ENCODE measurements at regions not wholly inside any gene's neighbourhood (a gene's known extent, or its start where the extent isn't known, plus 50 kb on each side); places are given as distances from the start of the nearest gene placed in this dataset.

- DNase-seq = peak; percentile 21
Observed at GRCh38 chr18:68623342-68623741, 91.6 kb downstream of the TMX3 start.

- no peak for DNase-seq
Observed at GRCh38 chr18:68611311-68611710, 103.6 kb downstream of the TMX3 start.

GRCh38 chr18:68608851-68609490 lies 105.9 kb downstream of the TMX3 start:
- DNase-seq = no peak

DNA sequence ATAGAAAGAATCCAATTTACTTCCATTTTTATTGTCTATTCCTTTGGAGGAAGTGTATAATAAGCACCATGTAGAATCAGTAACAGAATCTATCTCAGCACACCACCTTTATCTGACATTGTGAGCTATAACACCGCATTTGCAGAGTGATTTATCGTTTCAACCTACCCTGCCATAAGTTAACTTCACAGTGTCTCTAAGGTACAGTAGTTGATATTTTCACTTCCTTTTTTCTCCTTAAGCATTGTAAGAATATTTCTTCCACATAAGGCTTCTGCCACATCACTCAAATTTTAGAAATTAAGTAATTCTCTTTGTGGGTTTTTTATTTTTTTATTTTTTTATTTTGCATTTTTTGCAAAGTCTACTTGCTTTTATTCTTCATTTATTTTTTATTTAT lies 107.1 kb downstream of the TMX3 start:
- DNase-seq = no peak

DNA sequence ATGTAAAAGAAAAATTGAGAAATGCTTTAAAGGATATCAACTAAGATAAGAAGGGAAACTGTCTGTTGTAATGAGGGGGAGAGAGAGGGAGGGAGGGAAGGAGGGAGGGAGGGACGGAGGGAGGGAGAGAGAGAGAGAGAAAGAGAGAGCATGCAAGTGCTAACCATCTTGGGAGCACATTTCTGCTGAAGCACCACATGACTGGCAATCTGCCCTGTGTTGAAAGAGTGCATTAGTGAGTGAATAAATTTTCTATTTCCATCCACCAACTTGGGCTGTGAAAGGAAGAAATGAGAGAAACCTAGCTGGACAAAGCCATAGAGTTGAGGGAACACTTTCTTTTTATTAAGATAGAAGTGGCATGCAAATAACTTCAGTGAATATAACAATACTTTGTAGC lies 110.7 kb downstream of the TMX3 start:
- DNase-seq = no peak

- no peak for DNase-seq
Observed at GRCh38 chr18:68596016-68596415, 118.9 kb downstream of the TMX3 start.

GRCh38 chr18:68588169-68588568 lies 126.7 kb downstream of the TMX3 start:
- no peak for DNase-seq

DNA sequence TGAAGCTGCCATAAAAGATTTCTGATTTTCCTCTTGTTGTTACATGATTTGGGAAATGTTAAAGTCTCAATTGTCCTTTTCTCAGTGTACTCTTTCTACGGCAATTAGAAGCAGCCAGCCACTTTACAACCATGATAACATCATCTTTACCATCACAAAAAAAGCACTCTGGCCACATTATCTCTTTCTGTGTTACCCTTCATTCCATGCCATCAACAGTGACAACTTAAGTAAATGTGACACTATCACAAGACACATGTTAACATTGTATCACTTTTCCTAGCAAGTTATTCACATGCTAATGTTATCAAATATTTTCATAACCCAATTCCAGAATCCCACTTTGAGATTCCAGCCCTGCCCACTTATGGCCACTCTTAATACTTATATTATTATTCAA lies 131.2 kb downstream of the TMX3 start:
- DNase-seq = no peak

DNA sequence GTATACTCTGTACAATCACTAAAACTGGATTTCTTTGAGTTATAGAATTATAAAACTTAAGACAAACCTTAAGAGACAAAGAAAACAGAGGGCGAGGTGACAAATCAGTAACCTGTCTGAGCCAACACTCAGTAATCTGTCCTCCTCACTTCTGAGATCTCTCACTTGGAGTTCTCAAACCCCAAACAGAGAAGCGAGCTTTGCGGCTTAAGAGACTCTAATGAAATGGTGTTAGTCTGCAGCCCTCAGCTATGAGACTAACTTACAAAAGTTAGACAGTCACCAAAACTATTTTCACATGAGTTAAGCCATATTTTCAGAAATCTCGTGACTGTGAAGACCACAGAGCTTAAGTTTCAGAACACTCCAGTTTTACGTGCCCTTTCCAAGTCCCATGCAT lies 140.6 kb downstream of the TMX3 start:
- DNase-seq = no peak

- no peak for DNase-seq
Observed at GRCh38 chr18:68569936-68570335, 145.0 kb downstream of the TMX3 start.

DNA sequence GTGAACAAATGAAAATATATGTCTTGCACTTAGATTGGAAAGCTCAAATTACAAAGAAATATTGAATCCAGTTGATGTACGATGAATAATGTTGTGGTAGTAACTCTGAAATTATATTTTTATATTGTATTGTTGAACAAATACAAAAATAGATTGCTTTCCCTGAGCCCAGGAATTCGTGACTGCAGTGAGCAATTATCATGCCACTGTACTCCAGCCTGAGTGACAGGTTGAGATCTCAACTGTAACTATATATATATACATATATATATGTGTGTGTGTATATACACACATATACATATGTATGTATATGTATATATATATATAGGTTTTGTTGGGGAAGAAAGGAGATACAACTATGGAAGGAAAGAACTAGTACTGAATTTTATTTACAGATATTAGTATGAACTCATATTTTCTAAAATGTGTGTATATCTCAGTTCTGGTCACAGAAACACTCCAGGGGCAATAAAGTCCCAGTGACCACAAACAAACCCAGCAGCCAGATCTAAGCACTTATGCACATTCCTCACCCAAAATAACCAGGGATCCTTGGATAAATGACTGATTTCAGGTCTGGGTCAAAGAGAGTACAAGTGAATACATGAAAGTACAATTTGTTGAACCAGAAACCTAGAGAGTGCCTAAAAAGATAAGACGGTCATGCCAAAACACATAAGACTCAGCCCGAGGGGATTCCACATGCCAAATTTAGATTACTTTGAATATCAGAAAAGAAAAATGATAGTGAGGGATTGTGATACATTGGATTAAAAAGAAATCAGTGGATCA lies 146.3 kb downstream of the TMX3 start:
- no peak for DNase-seq

DNA sequence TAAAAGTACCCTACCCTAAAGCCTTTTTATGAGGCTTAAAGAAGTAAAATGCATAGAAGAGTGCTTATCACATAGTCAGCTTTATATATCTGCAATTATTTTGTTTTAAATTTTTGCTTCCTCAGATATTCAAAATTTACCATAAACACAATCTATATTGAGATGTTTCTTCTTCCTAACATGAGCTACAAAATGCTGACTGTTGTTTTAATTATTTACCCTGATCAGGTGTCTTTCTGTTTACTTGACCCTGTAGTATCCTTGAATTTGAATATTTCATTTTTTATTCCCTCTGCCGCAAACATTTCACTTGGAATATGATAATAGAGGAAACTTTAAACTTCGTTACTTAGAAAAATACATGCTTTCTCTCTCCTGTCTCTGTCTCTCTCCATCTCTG lies 147.9 kb downstream of the TMX3 start:
- DNase-seq = no peak

- DNase-seq = no peak
Observed at GRCh38 chr18:68564961-68565360, 149.9 kb downstream of the TMX3 start.

- DNase-seq = no peak
Observed at GRCh38 chr18:68564351-68564750, 150.6 kb downstream of the TMX3 start.

DNA sequence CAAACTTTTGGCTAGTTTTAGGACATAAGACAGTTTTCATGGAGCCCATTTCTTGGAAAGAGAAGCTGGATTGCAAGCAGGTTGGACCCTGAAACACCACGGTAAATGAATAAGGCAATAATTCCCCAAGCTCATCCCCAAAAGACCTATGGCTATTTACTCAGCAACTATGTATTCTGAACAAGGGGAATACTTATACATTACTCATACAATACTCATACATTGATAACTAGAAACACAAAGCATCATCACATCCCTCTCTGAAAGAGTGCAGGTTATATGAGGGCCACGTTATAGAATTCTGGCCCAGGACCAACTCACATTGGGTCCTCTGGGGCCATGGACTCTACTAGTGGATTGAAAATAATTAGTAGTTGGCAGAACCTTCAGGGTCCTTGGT lies 154.8 kb downstream of the TMX3 start:
- DNase-seq = no peak

DNA sequence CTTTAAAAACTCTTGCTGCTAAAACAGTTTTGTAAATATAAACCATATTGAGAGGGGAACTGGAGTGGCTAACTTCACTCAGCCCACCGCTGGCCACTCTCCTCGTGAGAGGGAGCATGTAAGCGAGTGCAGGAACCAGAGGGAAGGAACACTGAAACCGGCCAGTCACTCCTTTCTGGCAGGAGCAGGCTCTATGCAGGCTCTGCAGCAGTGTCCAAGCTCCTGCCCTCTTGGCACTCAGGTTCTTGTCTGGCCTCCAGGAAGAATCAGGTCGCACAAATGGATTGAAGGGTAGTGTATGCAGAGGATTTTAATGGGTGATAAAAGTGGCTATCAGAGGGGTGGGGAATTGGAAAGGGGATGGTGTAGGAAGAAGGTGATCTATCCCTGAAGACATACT lies 157.7 kb downstream of the TMX3 start:
- DNase-seq = no peak

GRCh38 chr18:68555879-68556301 lies 159.0 kb downstream of the TMX3 start:
- DNase-seq = no peak

DNA sequence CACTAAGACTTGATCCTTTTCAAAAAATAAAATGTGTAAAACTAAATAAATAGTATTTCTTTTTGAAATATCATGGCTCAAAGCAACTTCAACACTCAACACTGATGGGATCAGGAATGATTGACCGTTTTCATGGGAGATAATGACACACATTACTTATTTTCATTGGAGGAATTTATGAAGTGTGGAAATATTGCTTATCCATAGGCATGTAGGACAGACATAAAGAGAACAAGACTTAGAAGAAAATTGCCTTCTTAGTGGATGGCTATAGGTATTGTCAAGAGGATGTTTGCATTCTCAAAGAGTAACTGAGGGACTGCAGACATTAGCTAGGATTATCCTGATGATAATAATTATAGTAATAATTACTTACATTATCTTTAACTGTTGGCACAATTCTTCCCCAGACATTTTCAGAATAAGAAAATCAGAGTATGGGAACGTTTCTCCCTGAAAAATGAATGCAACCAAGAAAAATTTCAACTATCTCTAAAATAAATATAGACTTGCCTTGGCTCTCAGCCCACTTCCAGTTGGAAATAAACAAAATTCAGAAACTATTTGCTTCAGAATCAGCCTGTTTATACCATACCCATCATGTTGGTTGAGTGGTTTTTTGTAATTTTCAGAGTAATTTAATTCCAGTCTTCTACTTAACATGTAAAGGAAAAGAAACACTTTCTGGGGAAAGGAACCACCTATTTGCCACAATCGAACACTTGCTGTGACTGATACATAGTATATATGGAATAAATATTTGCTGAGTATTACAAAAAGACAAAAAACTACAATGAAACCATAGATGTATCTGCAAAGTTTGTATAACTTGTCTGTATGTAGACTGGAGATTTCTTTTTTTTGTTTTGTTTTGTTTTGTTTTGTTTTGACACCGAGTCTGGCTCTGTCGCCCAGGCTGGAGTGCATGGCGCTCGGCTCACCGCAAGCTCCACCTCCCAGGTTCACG lies 165.7 kb downstream of the TMX3 start:
- no peak for DNase-seq

DNA sequence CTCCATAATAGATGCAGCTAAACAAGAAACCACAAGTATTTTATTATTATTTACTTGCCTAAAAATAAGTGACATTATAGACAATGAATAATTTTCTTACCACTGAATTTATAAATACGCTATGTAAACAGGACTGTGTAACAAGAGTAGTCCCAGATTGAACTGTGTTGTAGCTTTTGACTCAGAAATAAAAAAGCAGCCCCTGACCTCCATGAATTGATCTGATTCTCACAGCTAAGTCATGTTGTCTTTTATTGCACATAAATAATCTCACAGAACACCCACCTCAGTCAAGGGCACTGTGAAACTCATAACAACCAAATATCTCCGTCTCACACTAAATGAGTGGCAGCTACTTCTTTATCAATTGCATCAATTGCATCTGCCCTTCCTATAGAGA lies 171.6 kb downstream of the TMX3 start:
- DNase-seq = no peak

DNA sequence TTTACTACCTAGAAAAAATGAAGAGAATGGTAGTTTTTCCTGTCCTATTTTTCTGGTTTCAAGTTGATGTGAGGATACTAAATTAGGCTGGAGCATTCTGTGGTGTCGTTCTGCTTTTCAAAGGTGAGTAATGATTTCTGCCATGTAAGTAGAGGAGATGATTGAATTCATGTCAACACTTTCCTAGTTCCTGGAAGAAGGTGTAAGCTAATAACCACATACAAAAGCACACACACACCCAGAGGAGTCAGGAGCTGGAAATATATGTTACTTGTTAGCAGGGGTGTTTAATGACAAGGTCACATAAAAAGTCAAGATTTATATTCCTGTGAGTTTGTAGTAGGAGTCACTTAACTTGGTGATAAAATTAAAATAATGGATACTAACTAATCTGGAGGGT lies 172.1 kb downstream of the TMX3 start:
- DNase-seq = no peak

DNA sequence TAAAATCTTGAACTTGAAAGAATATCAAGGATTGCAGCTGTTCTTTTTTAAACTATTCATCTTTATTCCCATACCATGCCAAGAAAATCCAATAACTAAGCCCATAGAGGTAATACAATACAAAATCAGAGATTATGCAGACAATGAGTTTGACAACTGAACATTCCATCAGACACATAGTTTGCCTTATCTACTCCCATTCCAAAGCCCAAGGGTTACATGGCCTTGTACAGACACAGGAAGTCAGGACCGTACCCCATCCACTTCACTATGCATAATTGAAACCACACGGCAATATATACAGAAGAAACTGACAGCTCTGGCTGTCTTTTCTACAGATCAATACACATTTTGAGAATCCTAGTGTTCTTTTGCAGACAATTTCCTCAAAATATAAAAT lies 181.3 kb downstream of the TMX3 start:
- no peak for DNase-seq

DNA sequence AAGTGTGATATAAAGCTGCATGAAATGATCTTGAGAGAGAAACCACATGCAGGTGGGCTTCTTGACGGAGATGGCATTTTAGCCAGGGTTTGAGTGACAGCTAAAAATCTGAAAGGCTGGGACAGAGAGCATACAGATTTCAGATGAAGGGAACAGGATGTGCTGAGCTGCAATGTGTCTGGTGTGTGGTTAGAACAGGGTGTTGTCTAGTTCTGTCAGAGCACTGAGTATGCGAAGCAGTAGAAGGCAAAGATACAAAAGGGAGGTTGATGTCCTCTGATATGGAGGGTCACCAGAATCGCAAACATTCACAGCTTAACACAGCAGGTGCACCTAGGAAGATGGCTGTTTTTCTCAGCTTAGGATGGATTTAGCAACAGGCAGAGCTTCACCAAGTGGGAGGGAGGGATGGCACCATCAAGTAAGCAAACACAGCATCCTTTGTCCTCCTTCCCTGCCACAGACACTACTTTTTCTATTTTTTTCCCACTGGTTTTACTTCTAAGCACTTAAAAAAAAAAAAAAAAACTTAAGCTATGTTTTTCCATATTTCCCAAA lies 182.5 kb downstream of the TMX3 start:
- DNase-seq = no peak

GRCh38 chr18:68525091-68525490 lies 189.8 kb downstream of the TMX3 start:
- no peak for DNase-seq
